ENCODE measurements at regions not wholly inside any gene's neighbourhood (a gene's known extent, or its start where the extent isn't known, plus 50 kb on each side); places are given as distances from the start of the nearest gene placed in this dataset.

- no peak overlapping the region for H3K4me3 ChIP-seq (ENCODE audit: low read depth, low read length)
- TF ChIP-seq CTCF (IDR thresholded peaks at IDR 0.05; ENCODE audit: low read depth, low read length), result no peak
These were observed 236.3 kb upstream of the CTBP2 start for GRCh38 chr10:125396676-125397075.

- H3K4me3 ChIP-seq (ENCODE audit: low read depth, low read length), result no peak overlapping the region
- no peak for TF ChIP-seq CTCF (IDR thresholded peaks at IDR 0.05; ENCODE audit: low read depth, low read length)
These were observed 232.2 kb upstream of the CTBP2 start for GRCh38 chr10:125392609-125393008.

- TF ChIP-seq CTCF (IDR thresholded peaks at IDR 0.05; ENCODE audit: low read depth, low read length), result no peak
- H3K4me3 ChIP-seq (ENCODE audit: low read depth, low read length), result no peak overlapping the region
These were observed 231.8 kb upstream of the CTBP2 start for GRCh38 chr10:125392154-125392553.

GRCh38 chr10:125389648-125390047 lies 229.3 kb upstream of the CTBP2 start:
- TF ChIP-seq CTCF (IDR thresholded peaks at IDR 0.05; ENCODE audit: low read depth, low read length), result no peak

GRCh38 chr10:125379592-125379991 lies 219.2 kb upstream of the CTBP2 start:
- H3K4me3 ChIP-seq (ENCODE audit: low read depth, low read length), result no peak overlapping the region

More at GRCh38 chr10:125389648-125390047, 229.3 kb upstream of the CTBP2 start:
- H3K4me3 ChIP-seq (ENCODE audit: low read depth, low read length), result no peak overlapping the region

GRCh38 chr10:125377368-125377767 lies 217.0 kb upstream of the CTBP2 start:
- TF ChIP-seq CTCF (IDR thresholded peaks at IDR 0.05; ENCODE audit: low read depth, low read length), result no peak
- no peak overlapping the region for H3K4me3 ChIP-seq (ENCODE audit: low read depth, low read length)

More at GRCh38 chr10:125379592-125379991, 219.2 kb upstream of the CTBP2 start:
- TF ChIP-seq CTCF (IDR thresholded peaks at IDR 0.05; ENCODE audit: low read depth, low read length), result no peak

- no peak overlapping the region for H3K4me3 ChIP-seq (ENCODE audit: low read depth, low read length)
- no peak for TF ChIP-seq CTCF (IDR thresholded peaks at IDR 0.05; ENCODE audit: low read depth, low read length)
These were observed 214.8 kb upstream of the CTBP2 start for GRCh38 chr10:125375210-125375609.

Data from WI38 (cell line).